ENCODE measurements at regions not wholly inside any gene's neighbourhood (a gene's known extent, or its start where the extent isn't known, plus 50 kb on each side); places are given as distances from the start of the nearest gene placed in this dataset.
"Not testable (repeated sequence)": the region's sequence is repeated elsewhere in the genome, so short reads cannot be mapped to it uniquely, and the experiment has no call there.

- not testable (repeated sequence) for DNase-seq
Measured at GRCh38 chr2:132220589-132220988, 58.8 kb upstream of the ANKRD30BL start.

GRCh38 chr2:132221886-132222285 is 60.1 kb upstream of the ANKRD30BL start:
- DNase-seq, result not testable (repeated sequence)

GRCh38 chr2:132252191-132252893 is 90.6 kb upstream of the ANKRD30BL start:
- no peak for DNase-seq

GRCh38 chr2:132252894-132253264 is 91.1 kb upstream of the ANKRD30BL start:
- no peak for DNase-seq

- DNase-seq, result no peak
Measured at GRCh38 chr2:132253496-132254305, 91.9 kb upstream of the ANKRD30BL start.

GRCh38 chr2:132254306-132254919 is 92.7 kb upstream of the ANKRD30BL start:
- not testable (repeated sequence) for DNase-seq

GRCh38 chr2:132255714-132256113 is 94.0 kb upstream of the ANKRD30BL start:
- DNase-seq, result no peak

GRCh38 chr2:132256251-132256902 is 94.6 kb upstream of the ANKRD30BL start:
- DNase-seq, result no peak

- not testable (repeated sequence) for DNase-seq
Measured at GRCh38 chr2:132256903-132257300, 95.2 kb upstream of the ANKRD30BL start.

GRCh38 chr2:132257301-132258171 is 95.8 kb upstream of the ANKRD30BL start:
- not testable (repeated sequence) for DNase-seq

GRCh38 chr2:132259276-132259675 is 97.5 kb upstream of the ANKRD30BL start:
- not testable (repeated sequence) for DNase-seq

GRCh38 chr2:132265595-132265994 is 103.8 kb upstream of the ANKRD30BL start:
- not testable (repeated sequence) for DNase-seq

GRCh38 chr2:132267105-132267497 is 105.3 kb upstream of the ANKRD30BL start:
- DNase-seq, result no peak

GRCh38 chr2:132267498-132268283 is 105.9 kb upstream of the ANKRD30BL start:
- not testable (repeated sequence) for DNase-seq

GRCh38 chr2:132268284-132268976 is 106.7 kb upstream of the ANKRD30BL start:
- DNase-seq, result peak; percentile 32

- DNase-seq, result no peak
Measured at GRCh38 chr2:132268977-132269523, 107.3 kb upstream of the ANKRD30BL start.

- DNase-seq, result no peak
Measured at GRCh38 chr2:132270255-132270654, 108.5 kb upstream of the ANKRD30BL start.

GRCh38 chr2:132270981-132271546 is 109.3 kb upstream of the ANKRD30BL start:
- no peak for DNase-seq

GRCh38 chr2:132271794-132272193 is 110.0 kb upstream of the ANKRD30BL start:
- DNase-seq, result not testable (repeated sequence)

- no peak for DNase-seq
Measured at GRCh38 chr2:132272713-132273112, 111.0 kb upstream of the ANKRD30BL start.

All from central memory CD4-positive, alpha-beta T cell (primary cell).